Uterus (tissue), 3 donors: ENCODE measurements at regions not wholly inside any gene's neighbourhood (a gene's known extent, or its start where the extent isn't known, plus 50 kb on each side); places are given as distances from the start of the nearest gene placed in this dataset.
A peak's percentile ranks its signal among the peaks of the same experiment; 100 is the strongest.

ENCODE experiments used
- DNase-seq, 2 donors: peaks; one replicate each; pipeline ENCODE4 v3.0.0-alpha.2; 2019 to 2020
- H3K27ac ChIP-seq, 2 donors: fragments of 200-600 bp; sonication (generic); 1 replicate in 1 of 2; 2 replicates in 1 of 2; pipeline ENCODE4 v1.5.1; 2016 to 2018
- H3K27me3 ChIP-seq, 2 donors: fragments of 200-600 bp; sonication (generic); one replicate each; pipeline ENCODE4 v1.5.1; 2018 to 2019; ENCODE audit warnings: control low read depth in 1 of 2
- H3K36me3 ChIP-seq, 2 donors: fragments of 200-600 bp; sonication (generic); one replicate each; pipeline ENCODE4 v1.5.1; 2019; ENCODE audit warnings: control low read depth in 1 of 2
- H3K4me1 ChIP-seq, 2 donors: fragments of 200-600 bp; sonication (generic); one replicate each; pipeline ENCODE4 v1.5.1; 2018 to 2019; ENCODE audit warnings: control low read depth in 1 of 2
- H3K4me3 ChIP-seq, 2 donors: fragments of 200-600 bp; sonication (generic); 1 replicate in 1 of 2; 2 replicates in 1 of 2; pipeline ENCODE4 v1.5.1; 2018 to 2019; ENCODE audit warnings: mild to moderate bottlenecking in 1 of 2
- H3K9me3 ChIP-seq, 2 donors: fragments of 200-600 bp; sonication (generic); one replicate each; pipeline ENCODE4 v1.5.1; 2019; ENCODE audit warnings: control low read depth in 1 of 2
- CTCF ChIP-seq, 4 experiments: fragments of 200-600 bp in 2 of 4; fragments of 450-650 bp in 2 of 4; sonication (generic) in 2 of 4; IDR thresholded peaks; one replicate each; pipeline ENCODE4 v1.5.1; 2016 to 2019; ENCODE audit warnings: antibody characterized with exemption in 4 of 4, mild to moderate bottlenecking in 2 of 4, moderate library complexity in 1 of 4
- POLR2A ChIP-seq, 2 donors: fragments of 450-650 bp; IDR thresholded peaks; one replicate each; pipeline ENCODE4 v1.6.1; 2016; ENCODE audit warnings: antibody characterized with exemption in 2 of 2, mild to moderate bottlenecking in 1 of 2, moderate library complexity in 1 of 2
- intact Hi-C: fragments of 100-400 bp; cut with DNase I; formaldehyde crosslinking; loops from one replicate; pipeline ENCODE4 v1.15.1; 2023; ENCODE audit warnings: low total_unique reads
- donor health status: DM: yes; HTN: yes; CAD: no.

GRCh38 chr10:94102436-94102835, 108.7 kb downstream of the PLCE1 start:
- DNase-seq: no peak
- H3K36me3 ChIP-seq: no peaks in the 10 kb centered on the region
- H3K4me3 ChIP-seq: no peak overlapping the region
- H3K27me3 ChIP-seq: no peaks in the 10 kb centered on the region
- TF ChIP-seq POLR2A (IDR thresholded peaks at IDR 0.05) (no peak), CTCF (IDR thresholded peaks at IDR 0.05) (no peak)
- no peaks in the 10 kb centered on the region for H3K4me1 ChIP-seq
- peak overlapping the region in 1 of 2 donors; percentile 24 for H3K27ac ChIP-seq
- H3K9me3 ChIP-seq: no peaks in the 10 kb centered on the region
- intact Hi-C loops: no loop called here

GRCh38 chr10:94103192-94103591, 109.5 kb downstream of the PLCE1 start:
- Histone ChIP-seq H3K4me1 (no peaks in the 10 kb centered on the region), H3K4me3 (no peak overlapping the region), H3K9me3 (no peaks in the 10 kb centered on the region), H3K27me3 (no peaks in the 10 kb centered on the region), H3K36me3 (no peaks in the 10 kb centered on the region), H3K27ac (peak overlapping the region in 1 of 2 donors; percentile 24)
- intact Hi-C loops: no loop called here
- TF ChIP-seq CTCF (IDR thresholded peaks at IDR 0.05) (no peak), POLR2A (IDR thresholded peaks at IDR 0.05) (no peak)
- no peak for DNase-seq

GRCh38 chr10:94103801-94104221, 110.1 kb downstream of the PLCE1 start:
- intact Hi-C loops: no loop called here
- no peak for DNase-seq
- H3K27ac ChIP-seq: peak overlapping the region in 1 of 2 donors; percentile 20

GRCh38 chr10:94104316-94105000, 110.7 kb downstream of the PLCE1 start:
- H3K4me3 ChIP-seq: no peak overlapping the region
- no peaks in the 10 kb centered on the region for H3K4me1 ChIP-seq
- H3K27ac ChIP-seq: peak overlapping the region in 1 of 2 donors; percentile 20
- H3K36me3 ChIP-seq: no peaks in the 10 kb centered on the region
- H3K9me3 ChIP-seq: no peaks in the 10 kb centered on the region
- intact Hi-C loops: no loop called here
- TF ChIP-seq POLR2A (IDR thresholded peaks at IDR 0.05): no peak
- TF ChIP-seq CTCF (IDR thresholded peaks at IDR 0.05): no peak
- DNase-seq: no peak
- H3K27me3 ChIP-seq: no peaks in the 10 kb centered on the region

More at GRCh38 chr10:94103801-94104221, 110.1 kb downstream of the PLCE1 start:
- H3K4me1 ChIP-seq: no peaks in the 10 kb centered on the region
- no peak overlapping the region for H3K4me3 ChIP-seq
- H3K9me3 ChIP-seq: no peaks in the 10 kb centered on the region
- no peaks in the 10 kb centered on the region for H3K36me3 ChIP-seq
- no peaks in the 10 kb centered on the region for H3K27me3 ChIP-seq
- no peak for TF ChIP-seq POLR2A (IDR thresholded peaks at IDR 0.05)
- no peak for TF ChIP-seq CTCF (IDR thresholded peaks at IDR 0.05)

GRCh38 chr10:94105226-94105625, 111.5 kb downstream of the PLCE1 start:
- no peak for DNase-seq
- TF ChIP-seq CTCF (IDR thresholded peaks at IDR 0.05) (no peak), POLR2A (IDR thresholded peaks at IDR 0.05) (no peak)
- Histone ChIP-seq H3K4me1 (no peaks in the 10 kb centered on the region), H3K36me3 (no peaks in the 10 kb centered on the region), H3K4me3 (no peak overlapping the region), H3K9me3 (no peaks in the 10 kb centered on the region), H3K27me3 (no peaks in the 10 kb centered on the region), H3K27ac (no peak overlapping the region)
- intact Hi-C loops: no loop called here
